SK-N-DZ (cell line): ENCODE measurements at regions not wholly inside any gene's neighbourhood (a gene's known extent, or its start where the extent isn't known, plus 50 kb on each side); places are given as distances from the start of the nearest gene placed in this dataset.

ENCODE experiments used
- DNase-seq: peaks from one replicate; pipeline ENCODE4 v3.0.0-alpha.2; 2015; ENCODE audit warnings: low spot score

DNA sequence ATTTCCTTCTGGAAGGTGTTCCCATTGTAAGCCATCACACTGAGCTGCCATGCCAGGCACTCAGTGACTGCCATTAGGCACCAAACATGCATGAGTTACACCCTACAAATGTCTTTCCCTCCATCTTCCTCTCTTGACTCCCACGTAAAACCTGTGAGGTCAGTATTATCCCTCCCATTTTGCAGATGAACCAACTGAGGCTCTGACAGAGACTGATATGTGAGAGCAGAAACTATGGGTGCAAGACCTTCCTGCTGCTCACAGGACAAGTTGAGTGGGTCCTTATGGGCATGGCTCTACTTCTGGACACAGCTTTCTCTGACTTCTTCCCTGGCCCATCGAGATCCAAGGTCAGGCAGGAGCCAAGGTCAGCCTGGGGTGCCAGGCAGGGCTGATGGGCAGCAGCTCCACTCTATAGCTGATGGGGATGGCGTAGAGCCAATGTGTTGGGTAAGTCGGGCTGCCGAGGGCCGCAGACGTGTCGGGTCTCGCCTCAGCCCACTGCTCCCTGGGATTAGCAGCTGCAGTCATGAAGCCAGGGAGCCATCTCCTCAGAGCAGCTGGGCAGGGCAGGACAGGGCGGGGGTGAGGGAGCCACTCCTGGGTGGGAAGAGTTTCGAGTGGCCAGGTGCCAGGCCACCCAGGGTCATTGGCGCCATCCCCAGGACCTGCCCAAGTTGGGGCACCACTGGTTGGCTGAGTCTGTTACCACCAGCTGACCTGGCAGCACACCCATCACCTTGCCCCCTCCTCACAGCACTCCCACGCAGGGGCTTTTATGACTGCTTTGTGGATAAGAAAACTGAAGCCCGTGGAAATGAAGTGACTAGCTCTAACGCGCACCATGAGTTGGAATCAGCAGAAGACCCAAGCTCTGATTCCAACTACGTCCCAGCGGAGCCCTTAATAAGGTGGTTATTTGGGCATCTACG, 117.8 kb upstream of the ZMIZ1 start:
- DNase-seq = no peak

DNA sequence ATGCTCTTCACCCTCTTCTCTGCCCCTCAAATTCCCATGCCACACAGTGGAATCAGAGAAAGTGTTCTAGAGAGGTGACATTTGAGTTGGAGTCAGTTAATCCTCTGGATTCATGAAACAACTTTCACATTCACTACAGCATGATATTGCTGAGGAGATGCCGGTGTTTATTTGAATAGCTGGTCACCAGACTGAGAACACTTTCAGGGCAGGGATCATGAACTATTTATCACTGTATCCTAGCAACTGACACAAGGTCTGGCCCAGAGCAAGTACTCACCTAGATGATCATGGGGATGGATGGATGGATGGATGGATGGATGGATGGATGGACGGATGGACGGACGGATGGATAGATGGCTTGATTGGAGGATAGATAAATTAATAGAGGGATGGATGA, 116.7 kb upstream of the ZMIZ1 start:
- DNase-seq = no peak

- no peak for DNase-seq
Measured at GRCh38 chr10:78952686-78953085, 116.1 kb upstream of the ZMIZ1 start.

GRCh38 chr10:78953113-78953798, 115.5 kb upstream of the ZMIZ1 start:
- DNase-seq = no peak

DNA sequence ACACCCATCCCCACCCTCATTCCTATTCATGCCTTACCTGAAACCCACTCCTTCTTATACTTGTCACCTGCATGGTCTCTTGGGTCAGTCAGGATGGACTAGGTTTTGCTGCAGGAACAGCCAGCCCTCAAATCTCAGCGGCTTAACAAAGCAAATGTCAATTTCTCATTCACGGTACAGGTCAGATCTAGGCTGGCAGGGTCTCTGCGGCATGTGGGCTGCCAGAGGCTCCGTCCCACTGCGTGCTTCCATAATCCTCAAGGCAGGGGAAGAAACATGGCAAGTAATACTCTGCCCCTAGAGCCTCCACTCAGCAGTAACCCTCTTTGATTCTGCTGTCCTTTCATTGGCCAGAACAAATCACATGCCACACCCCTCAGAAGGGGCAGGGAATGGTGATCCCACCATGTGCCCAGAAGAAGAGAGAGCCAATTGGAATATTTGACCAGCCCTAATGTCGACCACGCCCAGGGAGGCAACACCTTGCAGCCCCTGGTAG, 114.9 kb upstream of the ZMIZ1 start:
- no peak for DNase-seq

DNA sequence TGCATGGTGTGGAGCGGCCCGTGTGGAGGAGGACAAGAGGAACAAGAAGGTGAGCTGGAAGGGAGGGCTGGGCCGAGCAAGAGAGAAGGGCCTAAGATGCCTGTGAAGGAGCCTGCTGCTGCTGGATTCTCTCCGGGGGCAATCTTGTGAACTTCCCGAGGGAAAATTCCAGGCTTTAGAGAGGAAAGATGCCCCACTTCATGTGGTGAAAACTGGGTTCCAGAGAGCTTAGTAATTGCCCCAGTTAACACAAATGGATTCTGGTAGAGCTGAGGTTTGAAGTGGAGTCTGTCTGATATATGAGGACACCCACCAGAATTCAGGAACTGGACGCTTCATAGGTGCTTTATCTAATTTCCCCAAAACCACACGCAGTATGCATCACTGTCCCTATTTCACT, 114.1 kb upstream of the ZMIZ1 start:
- no peak for DNase-seq

DNA sequence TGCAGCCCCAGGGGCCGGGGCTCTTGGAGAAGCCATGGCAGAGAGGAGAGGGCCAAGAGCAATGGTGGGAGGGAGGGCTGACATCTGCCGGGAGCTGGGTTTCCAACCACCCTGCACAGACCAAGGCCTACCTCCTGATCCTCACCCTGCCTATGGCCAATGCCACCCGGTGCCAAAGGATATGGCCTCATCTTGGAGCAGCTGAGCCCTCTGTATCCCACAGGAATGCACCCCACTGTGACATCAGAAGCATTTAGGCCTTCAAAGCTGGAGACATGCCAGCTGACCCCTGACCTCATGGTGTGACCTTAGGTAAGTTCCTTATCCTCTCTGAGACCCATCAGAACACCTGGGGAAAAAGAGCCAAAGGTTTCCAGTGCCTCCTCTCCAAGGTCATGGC, 113.6 kb upstream of the ZMIZ1 start:
- no peak for DNase-seq

DNA sequence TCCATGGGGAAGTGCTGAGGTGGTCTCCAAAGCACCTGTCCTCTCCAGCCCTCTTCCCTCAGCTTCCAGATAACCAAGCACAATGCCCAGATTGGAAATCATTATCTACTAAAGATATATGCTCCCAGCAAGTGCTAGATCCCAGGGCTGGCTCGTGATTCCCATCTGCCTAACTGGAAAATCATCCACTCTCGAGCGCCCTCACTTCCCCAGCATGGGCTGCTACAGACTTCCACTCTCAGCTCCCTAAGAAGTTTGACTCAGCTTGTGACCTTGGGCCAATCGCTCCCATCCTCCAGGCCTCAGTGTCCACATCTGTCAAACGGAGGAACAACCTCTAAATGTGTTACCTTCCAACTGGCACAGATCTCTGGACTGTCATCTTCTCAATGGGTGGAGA, 112.4 kb upstream of the ZMIZ1 start:
- no peak for DNase-seq

- no peak for DNase-seq
Measured at GRCh38 chr10:78957471-78958039, 111.2 kb upstream of the ZMIZ1 start.

DNA sequence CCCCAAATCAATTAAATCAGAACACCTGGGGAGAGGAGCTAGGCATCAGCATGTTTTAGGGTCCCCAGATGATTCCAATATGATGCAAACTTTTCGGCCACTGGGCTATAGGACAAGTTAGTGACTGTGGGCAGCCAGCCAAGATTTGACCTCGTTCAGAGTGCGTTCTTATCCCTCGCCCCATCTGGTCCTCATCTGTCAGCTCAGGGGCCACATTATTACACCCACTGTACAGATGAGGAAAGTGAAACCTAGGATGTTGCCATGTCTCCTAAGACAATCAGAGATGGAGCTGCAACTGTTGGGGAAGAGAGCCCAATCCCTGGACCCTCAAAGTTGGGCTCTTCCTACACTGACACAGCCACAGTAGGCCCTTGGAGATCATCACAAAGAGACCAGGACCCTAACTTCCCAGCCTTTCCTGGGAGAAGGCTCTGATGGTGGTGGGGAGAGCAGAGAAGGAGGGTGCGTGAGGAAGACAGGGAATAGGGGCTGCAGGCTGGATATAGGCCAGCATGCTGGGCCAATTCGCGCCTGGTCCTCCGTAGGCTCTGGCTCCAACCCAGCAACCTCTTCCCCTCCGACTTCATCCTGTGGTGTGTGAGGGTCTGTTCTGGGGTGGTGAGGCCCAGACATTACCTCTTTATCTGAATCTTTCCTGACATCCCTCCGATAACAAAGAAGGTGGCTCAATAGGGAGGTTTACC, 109.4 kb upstream of the ZMIZ1 start:
- DNase-seq = no peak

DNA sequence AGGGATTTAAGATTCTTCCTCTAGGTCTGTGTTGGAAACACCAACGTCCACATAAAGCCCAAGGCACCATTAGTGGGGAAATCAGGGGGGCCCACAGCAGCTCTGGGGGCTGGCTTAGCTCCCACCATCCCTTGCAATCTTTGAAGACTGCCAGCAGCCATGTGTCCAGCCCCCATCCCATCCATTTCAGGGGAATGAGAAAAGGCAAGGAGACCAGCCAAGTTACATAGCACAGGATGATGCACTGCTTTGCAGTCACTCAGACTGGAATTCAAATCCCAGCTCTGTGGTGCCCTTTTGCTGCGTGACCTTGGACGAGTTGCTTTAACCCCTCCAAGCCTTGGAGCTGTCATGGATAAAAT, 108.9 kb upstream of the ZMIZ1 start:
- no peak for DNase-seq

DNA sequence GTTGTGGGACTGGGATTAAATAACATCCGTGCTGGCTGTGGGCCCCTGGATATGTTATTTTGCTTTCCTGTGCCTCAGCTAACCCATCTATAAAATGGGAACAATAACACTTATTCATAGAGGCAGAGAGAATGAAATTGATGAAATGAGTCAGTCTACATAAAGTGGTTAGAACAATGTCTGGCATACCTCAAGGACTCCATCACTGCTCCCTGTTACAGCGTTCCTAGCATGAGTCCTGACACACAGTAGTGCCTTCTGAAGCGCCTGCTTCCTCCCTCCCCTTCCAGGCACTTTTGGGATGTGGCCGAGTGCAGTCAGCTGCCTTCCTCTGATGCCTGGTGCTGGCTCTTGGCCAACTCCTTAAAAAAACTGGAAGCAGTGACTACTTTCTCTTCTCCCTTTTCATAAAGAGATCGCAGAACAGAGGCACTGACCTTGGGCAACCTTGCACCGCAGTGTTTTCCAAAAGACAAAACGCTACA, 108.4 kb upstream of the ZMIZ1 start:
- DNase-seq = no peak

- no peak for DNase-seq
Measured at GRCh38 chr10:78961760-78962159, 107.0 kb upstream of the ZMIZ1 start.

GRCh38 chr10:78963074-78964034, 105.4 kb upstream of the ZMIZ1 start:
- DNase-seq = no peak

- no peak for DNase-seq
Measured at GRCh38 chr10:78964274-78964951, 104.4 kb upstream of the ZMIZ1 start.

GRCh38 chr10:78964952-78965633, 103.7 kb upstream of the ZMIZ1 start:
- DNase-seq = peak; percentile 79

DNA sequence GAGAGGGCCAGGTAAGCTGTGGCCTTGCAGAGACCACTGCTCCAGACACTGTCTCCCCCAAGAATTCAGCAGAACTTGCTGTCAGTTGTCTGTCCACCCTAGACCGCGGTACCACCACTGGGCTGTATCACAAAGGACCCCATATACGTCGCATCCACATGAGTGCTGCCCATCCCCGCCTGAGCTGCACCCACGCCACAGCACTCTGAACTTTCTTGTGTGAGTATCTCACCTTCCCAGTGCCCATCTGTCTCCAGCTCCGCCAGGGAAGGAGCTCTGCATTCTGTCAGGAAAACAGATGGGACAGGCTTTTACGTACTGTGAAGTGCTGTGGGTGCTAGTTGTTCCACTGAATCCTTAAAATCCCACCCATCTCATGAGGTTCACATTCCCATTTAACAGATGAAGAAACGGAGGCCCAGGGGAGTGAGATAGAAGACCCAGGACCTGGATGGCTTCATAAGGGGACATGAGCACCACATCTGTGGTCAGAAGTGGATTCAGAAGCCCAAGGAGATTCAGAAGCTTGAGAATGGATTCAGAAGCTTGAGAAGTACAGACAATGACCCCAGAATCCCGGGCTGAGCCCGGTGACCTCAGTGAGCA, 102.5 kb upstream of the ZMIZ1 start:
- no peak for DNase-seq

DNA sequence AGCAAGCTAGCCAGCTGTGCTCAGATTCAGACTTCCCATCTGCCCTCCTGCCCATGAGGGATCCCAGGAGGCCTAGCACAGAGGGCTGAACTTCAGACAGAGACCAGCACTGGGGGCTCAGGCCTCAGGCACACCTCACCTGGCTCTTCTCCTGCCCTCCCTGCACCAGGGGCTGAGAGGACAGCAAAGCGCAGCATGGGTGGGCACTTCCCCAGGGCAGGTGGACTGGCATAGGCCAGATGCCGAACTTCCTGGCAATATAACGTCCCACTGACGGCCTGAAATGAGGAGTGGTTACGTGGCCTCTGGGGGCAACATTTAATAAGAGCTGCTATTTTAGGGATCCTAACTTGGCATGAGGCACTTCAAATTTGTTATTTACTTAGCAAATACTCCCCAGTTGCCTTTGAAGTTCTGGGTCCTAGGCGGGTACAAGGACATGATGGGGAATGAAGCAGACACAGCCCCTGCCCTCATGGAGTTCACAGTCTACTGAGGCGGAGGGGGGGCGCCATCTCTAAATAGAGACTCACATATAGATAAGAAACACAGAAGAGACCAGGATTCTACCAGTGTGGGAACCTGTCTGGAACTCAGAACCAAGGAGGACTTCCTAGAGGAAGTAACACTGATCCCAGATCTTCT, 101.8 kb upstream of the ZMIZ1 start:
- no peak for DNase-seq
